Fibroblast of lung (primary cell): ENCODE measurements at regions not wholly inside any gene's neighbourhood (a gene's known extent, or its start where the extent isn't known, plus 50 kb on each side); places are given as distances from the start of the nearest gene placed in this dataset.

Experiments
- CTCF ChIP-seq, 2 donors: IDR thresholded peaks in 1 of 2; conservative IDR thresholded peaks in 1 of 2; 1 replicate in 1 of 2; 2 replicates in 1 of 2; pipeline ENCODE4 v1.5.1; 2011 to 2012; ENCODE audit warnings: low read length in 2 of 2, control low read depth in 1 of 2, inconsistent platforms in 1 of 2, low read depth in 1 of 2, mild to moderate bottlenecking in 1 of 2
- EZH2 ChIP-seq: IDR thresholded peaks from 2 replicates; pipeline ENCODE4 v1.5.1; 2012; ENCODE audit warnings: low read length, control low read depth, mild to moderate bottlenecking; ENCODE audit errors: missing control alignments

- TF ChIP-seq CTCF (conservative IDR thresholded peaks at IDR 0.05 in 1 of 2, IDR thresholded peaks at IDR 0.05 in 1 of 2; ENCODE audit: low read depth in 1 of 2, low read length in 2 of 2) (peak; percentile 6 to 13), EZH2 (no peak)
Measured at GRCh38 chr12:126617312-126617711, 1552.1 kb downstream of the AACS start.
